ENCODE measurements at regions not wholly inside any gene's neighbourhood (a gene's known extent, or its start where the extent isn't known, plus 50 kb on each side); places are given as distances from the start of the nearest gene placed in this dataset.

- intact Hi-C loops (cut with DNase I), result loop anchor here (5.0 to 10.0 kb wide), 4 partner anchors 331 to 564 kb away; no protein-coding TSS in a partner anchor
- Histone ChIP-seq H3K4me3 (no peak overlapping the region), H3K9ac (ENCODE audit: low read depth in 2 of 2, low read length in 2 of 2) (no peak overlapping the region), H3K27me3 (no peaks in the 10 kb centered on the region), H3K27ac (no peak overlapping the region), H3K4me1 (no peaks in the 10 kb centered on the region), H3K36me3 (no peaks in the 10 kb centered on the region), H3K9me3 (no peaks in the 10 kb centered on the region)
- DNase-seq, result no peak
- TF ChIP-seq, protein P1, sequence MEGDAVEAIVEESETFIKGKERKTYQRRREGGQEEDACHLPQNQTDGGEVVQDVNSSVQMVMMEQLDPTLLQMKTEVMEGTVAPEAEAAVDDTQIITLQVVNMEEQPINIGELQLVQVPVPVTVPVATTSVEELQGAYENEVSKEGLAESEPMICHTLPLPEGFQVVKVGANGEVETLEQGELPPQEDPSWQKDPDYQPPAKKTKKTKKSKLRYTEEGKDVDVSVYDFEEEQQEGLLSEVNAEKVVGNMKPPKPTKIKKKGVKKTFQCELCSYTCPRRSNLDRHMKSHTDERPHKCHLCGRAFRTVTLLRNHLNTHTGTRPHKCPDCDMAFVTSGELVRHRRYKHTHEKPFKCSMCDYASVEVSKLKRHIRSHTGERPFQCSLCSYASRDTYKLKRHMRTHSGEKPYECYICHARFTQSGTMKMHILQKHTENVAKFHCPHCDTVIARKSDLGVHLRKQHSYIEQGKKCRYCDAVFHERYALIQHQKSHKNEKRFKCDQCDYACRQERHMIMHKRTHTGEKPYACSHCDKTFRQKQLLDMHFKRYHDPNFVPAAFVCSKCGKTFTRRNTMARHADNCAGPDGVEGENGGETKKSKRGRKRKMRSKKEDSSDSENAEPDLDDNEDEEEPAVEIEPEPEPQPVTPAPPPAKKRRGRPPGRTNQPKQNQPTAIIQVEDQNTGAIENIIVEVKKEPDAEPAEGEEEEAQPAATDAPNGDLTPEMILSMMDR (IDR thresholded peaks at IDR 0.05), result peak; percentile 51
These were observed 181.9 kb upstream of the KBTBD8 start for GRCh38 chr3:66816090-66816761.

DNA sequence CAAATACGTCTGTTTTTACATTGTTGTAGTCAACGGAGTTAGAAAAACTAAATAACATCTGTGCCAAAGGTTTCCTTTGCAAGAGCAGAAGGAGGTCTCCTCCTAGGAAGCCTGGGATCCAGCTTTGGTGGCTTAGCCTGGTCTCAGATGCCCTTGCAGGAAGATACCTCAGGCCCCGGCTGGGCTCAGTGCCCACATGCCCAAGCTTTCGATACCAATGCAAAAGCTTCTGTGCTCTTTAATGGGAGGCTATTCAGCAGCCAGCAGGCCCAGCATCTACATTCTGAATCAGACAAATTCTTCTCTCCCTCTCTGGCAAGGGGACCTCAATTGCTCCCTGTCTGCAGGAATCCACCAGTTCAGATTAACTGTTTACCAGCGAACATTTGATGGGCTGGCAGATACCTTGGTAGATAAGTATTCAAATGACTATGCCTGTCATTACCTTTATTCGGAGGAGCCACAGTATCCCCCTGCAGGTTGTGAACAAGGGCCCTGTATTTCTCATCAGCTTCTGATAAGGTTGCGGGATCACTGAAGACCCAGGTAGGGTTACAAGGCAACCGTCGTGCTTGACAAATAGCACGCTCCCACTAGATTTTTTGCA is 180.1 kb upstream of the KBTBD8 start:
- H3K4me1 ChIP-seq, result no peaks in the 10 kb centered on the region
- intact Hi-C loops (cut with DNase I), result loop anchor here (5.0 to 10.0 kb wide), 4 partner anchors 333 to 566 kb away; no protein-coding TSS in a partner anchor
- TF ChIP-seq, protein P1 (IDR thresholded peaks at IDR 0.05), result no peak
- H3K9ac ChIP-seq (ENCODE audit: low read depth in 2 of 2, low read length in 2 of 2), result no peak overlapping the region
- H3K27ac ChIP-seq, result no peak overlapping the region
- no peaks in the 10 kb centered on the region for H3K27me3 ChIP-seq
- H3K4me3 ChIP-seq, result no peak overlapping the region
- no peak for DNase-seq
- no peaks in the 10 kb centered on the region for H3K36me3 ChIP-seq
- no peaks in the 10 kb centered on the region for H3K9me3 ChIP-seq

- TF ChIP-seq, protein P1 (IDR thresholded peaks at IDR 0.05), result no peak
- H3K9me3 ChIP-seq, result no peaks in the 10 kb centered on the region
- no peaks in the 10 kb centered on the region for H3K4me1 ChIP-seq
- no peaks in the 10 kb centered on the region for H3K27me3 ChIP-seq
- intact Hi-C loops (cut with DNase I), result loop anchor here (5.0 to 10.0 kb wide), 4 partner anchors 335 to 568 kb away; no protein-coding TSS in a partner anchor
- no peak overlapping the region for H3K9ac ChIP-seq (ENCODE audit: low read depth in 2 of 2, low read length in 2 of 2)
- no peak overlapping the region for H3K27ac ChIP-seq
- H3K4me3 ChIP-seq, result no peak overlapping the region
- no peaks in the 10 kb centered on the region for H3K36me3 ChIP-seq
- no peak for DNase-seq
These were observed 178.1 kb upstream of the KBTBD8 start for GRCh38 chr3:66819993-66820501.

- intact Hi-C loops (cut with DNase I), result no loop called here
- Histone ChIP-seq H3K4me1 (no peaks in the 10 kb centered on the region), H3K27me3 (no peaks in the 10 kb centered on the region), H3K9me3 (no peaks in the 10 kb centered on the region), H3K36me3 (no peaks in the 10 kb centered on the region), H3K27ac (no peak overlapping the region), H3K9ac (ENCODE audit: low read depth in 2 of 2, low read length in 2 of 2) (no peak overlapping the region), H3K4me3 (no peak overlapping the region)
- DNase-seq, result peak; percentile 89
- TF ChIP-seq, protein P1 (IDR thresholded peaks at IDR 0.05), result peak; percentile 77
These were observed 175.7 kb upstream of the KBTBD8 start for GRCh38 chr3:66822186-66823008.

GRCh38 chr3:66823009-66823397 is 175.1 kb upstream of the KBTBD8 start:
- no peak overlapping the region for H3K9ac ChIP-seq (ENCODE audit: low read depth in 2 of 2, low read length in 2 of 2)
- TF ChIP-seq, protein P1 (IDR thresholded peaks at IDR 0.05), result no peak
- no peak for DNase-seq
- no peak overlapping the region for H3K27ac ChIP-seq
- H3K4me3 ChIP-seq, result no peak overlapping the region
- no peaks in the 10 kb centered on the region for H3K4me1 ChIP-seq
- no peaks in the 10 kb centered on the region for H3K27me3 ChIP-seq
- H3K36me3 ChIP-seq, result no peaks in the 10 kb centered on the region
- intact Hi-C loops (cut with DNase I), result no loop called here
- H3K9me3 ChIP-seq, result no peaks in the 10 kb centered on the region
